Vagina (tissue), 2 donors: ENCODE measurements at regions not wholly inside any gene's neighbourhood (a gene's known extent, or its start where the extent isn't known, plus 50 kb on each side); places are given as distances from the start of the nearest gene placed in this dataset.

Experiments used
- CTCF ChIP-seq, 3 experiments: fragments of 450-650 bp in 2 of 3; fragments of 200-600 bp in 1 of 3; sonication (generic) in 1 of 3; IDR thresholded peaks; one replicate each; pipeline ENCODE4 v1.5.1; 2017 to 2019; ENCODE audit warnings: antibody characterized with exemption in 3 of 3, mild to moderate bottlenecking in 2 of 3, moderate library complexity in 2 of 3
- POLR2A ChIP-seq, 2 donors: fragments of 450-650 bp; IDR thresholded peaks; one replicate each; pipeline ENCODE4 v1.6.1; 2017; ENCODE audit warnings: antibody characterized with exemption in 2 of 2, mild to moderate bottlenecking in 2 of 2, moderate library complexity in 2 of 2

DNA sequence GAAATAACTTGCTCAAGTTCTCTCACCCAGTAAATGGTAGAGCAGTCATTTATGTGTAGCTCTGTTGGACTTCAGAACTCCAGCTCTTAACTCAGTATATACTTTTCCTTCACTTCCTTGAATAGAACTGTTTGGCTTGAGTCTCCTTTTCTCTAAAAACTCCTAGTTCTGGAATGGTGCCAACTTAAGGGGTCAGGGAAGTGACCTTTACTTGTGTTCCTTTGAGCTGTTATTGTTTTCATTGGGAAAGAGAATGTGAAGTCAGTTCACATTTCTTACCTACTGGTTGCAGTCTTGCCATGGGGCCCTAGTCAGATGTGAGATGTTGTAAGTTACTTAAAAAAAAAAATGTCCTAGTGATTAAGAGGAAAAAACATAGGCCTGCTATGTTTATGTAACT lies 77.0 kb upstream of the MACF1 start:
- TF ChIP-seq POLR2A (IDR thresholded peaks at IDR 0.05) (no peak), CTCF (IDR thresholded peaks at IDR 0.05) (no peak)
